Testis (tissue), 2 donors: ENCODE measurements at regions not wholly inside any gene's neighbourhood (a gene's known extent, or its start where the extent isn't known, plus 50 kb on each side); places are given as distances from the start of the nearest gene placed in this dataset.

Experiments used
- CTCF ChIP-seq, 3 experiments: fragments of 450-650 bp in 2 of 3; fragments of 200-600 bp in 1 of 3; sonication (generic) in 1 of 3; IDR thresholded peaks; one replicate each; pipeline ENCODE4 v1.5.1; 2016 to 2019; ENCODE audit warnings: antibody characterized with exemption in 3 of 3, mild to moderate bottlenecking in 2 of 3, moderate library complexity in 1 of 3
- POLR2A ChIP-seq: fragments of 450-650 bp; IDR thresholded peaks from one replicate; pipeline ENCODE4 v1.6.1; 2017; ENCODE audit warnings: antibody characterized with exemption, mild to moderate bottlenecking, moderate library complexity

DNA sequence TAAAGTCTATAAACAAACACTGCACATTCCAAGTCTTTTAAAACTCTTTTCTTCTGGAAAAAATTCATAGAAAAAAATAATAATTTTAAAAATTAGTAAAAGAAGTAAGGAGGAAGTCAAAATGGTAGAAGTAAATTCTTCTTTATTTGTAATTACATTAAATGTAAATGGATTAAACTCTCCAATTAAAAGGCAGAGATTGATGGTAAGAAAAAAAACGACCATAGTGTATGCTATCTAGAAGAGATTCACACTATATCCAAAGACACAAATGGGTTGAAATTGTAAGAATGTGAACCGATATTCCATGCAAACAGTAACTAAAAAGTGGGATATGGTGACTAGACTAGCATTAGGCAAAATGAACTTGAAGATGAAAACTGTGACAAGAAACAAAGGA is 1196.1 kb upstream of the CDH2 start:
- TF ChIP-seq CTCF (IDR thresholded peaks at IDR 0.05) (no peak), POLR2A (no peak)
